ENCODE measurements at regions not wholly inside any gene's neighbourhood (a gene's known extent, or its start where the extent isn't known, plus 50 kb on each side); places are given as distances from the start of the nearest gene placed in this dataset.

DNA sequence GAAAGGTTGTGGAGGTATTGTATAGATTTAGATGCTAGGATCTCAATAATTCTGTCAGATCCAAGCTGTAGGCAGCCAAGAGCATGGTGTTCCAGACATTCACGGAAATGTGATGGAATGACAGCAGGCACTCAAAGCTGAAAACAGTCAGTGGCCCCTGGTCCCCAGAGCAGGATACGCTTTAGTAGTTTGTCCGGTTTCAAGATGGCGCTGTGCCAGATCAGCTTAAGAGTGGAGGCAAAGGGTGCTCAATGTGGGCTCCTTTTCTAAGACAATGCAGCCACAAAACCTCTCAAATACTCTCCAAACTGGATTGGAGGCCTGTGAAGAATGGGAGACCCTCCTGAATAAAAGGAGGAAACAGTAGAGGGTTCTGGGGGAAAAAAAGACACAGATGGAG lies 291.2 kb upstream of the HS3ST1 start:
- H3K9ac ChIP-seq (ENCODE audit: insufficient read length, low read depth), result no peak overlapping the region
- no peaks in the 10 kb centered on the region for H3K4me1 ChIP-seq (ENCODE audit: insufficient read depth, insufficient read length)
- no peaks in the 10 kb centered on the region for H3K36me3 ChIP-seq (ENCODE audit: insufficient read depth, insufficient read length, low read length)
- DNase-seq (ENCODE audit: low read depth, low spot score), result no peak
- H3K27me3 ChIP-seq (ENCODE audit: insufficient read depth, insufficient read length), result no peaks in the 10 kb centered on the region
- H3K9me3 ChIP-seq (ENCODE audit: insufficient read depth, low read length), result no peaks in the 10 kb centered on the region
- TF ChIP-seq YY1 (IDR thresholded peaks at IDR 0.05; ENCODE audit: insufficient read depth, insufficient read length) (no peak), SUZ12 (IDR thresholded peaks at IDR 0.05; ENCODE audit: extremely low read depth, insufficient read depth, insufficient read length) (no peak), ZNF274 (IDR thresholded peaks at IDR 0.05; ENCODE audit: low read depth, low read length) (no peak)
- no peak overlapping the region for H3K4me3 ChIP-seq (ENCODE audit: insufficient read length, low read depth)

DNA sequence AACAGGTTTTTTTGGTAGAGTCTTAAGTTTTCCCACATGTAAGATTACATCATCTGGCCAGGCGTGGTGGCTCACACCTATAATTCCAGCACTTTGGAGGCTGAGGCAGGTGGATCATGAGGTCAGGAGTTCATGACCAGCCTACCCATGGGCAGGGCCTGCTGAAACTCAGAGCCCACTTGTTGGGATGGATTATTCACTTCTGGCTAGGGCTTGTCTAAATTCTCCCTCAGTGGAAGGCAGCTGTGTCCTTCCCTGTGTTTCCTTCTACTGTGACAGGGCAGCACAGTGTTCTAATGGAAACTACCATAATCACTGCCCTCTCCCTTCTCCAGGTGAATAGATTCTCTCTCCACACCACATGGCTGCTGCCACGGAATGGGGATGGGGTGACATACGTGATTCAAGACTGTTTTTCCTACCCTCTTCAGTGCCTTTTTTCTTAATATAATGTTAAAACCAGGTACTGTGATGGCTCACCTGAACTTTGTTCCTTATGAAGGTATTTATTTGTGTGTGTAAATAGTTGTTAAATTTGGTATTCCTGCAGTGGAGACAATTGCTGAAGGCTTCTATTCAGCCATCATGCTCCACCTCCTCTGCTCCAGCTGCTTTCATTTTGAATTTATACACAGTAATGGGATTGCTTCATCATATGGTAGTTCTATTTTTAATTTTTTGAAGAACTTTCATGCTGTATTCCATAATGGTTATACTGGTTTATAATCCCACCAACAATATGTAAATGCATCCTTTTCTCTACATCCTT lies 287.2 kb upstream of the HS3ST1 start:
- TF ChIP-seq YY1 (IDR thresholded peaks at IDR 0.05; ENCODE audit: insufficient read depth, insufficient read length) (no peak), SUZ12 (IDR thresholded peaks at IDR 0.05; ENCODE audit: extremely low read depth, insufficient read depth, insufficient read length) (no peak), ZNF274 (IDR thresholded peaks at IDR 0.05; ENCODE audit: low read depth, low read length) (no peak)
- H3K4me3 ChIP-seq (ENCODE audit: insufficient read length, low read depth), result no peak overlapping the region
- DNase-seq (ENCODE audit: low read depth, low spot score), result no peak
- H3K36me3 ChIP-seq (ENCODE audit: insufficient read depth, insufficient read length, low read length), result no peaks in the 10 kb centered on the region
- no peaks in the 10 kb centered on the region for H3K9me3 ChIP-seq (ENCODE audit: insufficient read depth, low read length)
- H3K27me3 ChIP-seq (ENCODE audit: insufficient read depth, insufficient read length), result no peaks in the 10 kb centered on the region
- H3K9ac ChIP-seq (ENCODE audit: insufficient read length, low read depth), result no peak overlapping the region
- H3K4me1 ChIP-seq (ENCODE audit: insufficient read depth, insufficient read length), result no peaks in the 10 kb centered on the region

DNA sequence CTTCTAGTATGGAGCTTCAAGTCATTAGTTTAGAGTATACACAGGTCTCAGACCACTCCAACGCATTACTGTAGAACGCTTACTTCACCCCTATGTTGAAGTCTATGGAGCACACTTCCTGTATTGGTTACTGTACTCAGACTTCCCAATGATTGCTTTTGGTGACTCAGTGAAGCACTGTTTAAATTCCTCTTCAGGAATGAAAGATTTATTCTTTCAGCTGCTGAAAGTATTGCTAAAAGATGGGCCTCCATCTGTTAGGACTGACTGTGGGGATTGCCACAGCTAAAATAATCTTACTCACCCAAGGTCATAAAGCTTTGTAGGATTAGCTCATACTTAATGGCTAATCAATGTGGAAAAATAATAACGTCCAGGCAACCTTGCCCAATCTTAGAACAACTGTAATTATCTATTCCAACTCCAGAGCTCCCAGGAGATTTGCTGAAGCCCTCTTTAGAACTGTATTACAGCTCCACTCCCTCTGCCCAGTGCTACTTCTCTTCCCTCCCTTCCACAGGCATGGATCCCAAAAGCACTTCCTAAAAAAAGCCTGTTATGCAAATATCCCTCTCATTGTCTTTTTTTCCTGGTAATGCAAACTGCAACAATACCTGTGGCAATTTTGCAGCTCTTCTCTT lies 281.9 kb upstream of the HS3ST1 start:
- H3K4me3 ChIP-seq (ENCODE audit: insufficient read length, low read depth), result no peak overlapping the region
- H3K9ac ChIP-seq (ENCODE audit: insufficient read length, low read depth), result no peak overlapping the region
- TF ChIP-seq ZNF274 (IDR thresholded peaks at IDR 0.05; ENCODE audit: low read depth, low read length) (no peak), SUZ12 (IDR thresholded peaks at IDR 0.05; ENCODE audit: extremely low read depth, insufficient read depth, insufficient read length) (no peak), YY1 (IDR thresholded peaks at IDR 0.05; ENCODE audit: insufficient read depth, insufficient read length) (no peak)
- H3K36me3 ChIP-seq (ENCODE audit: insufficient read depth, insufficient read length, low read length), result no peaks in the 10 kb centered on the region
- no peak for DNase-seq (ENCODE audit: low read depth, low spot score)
- H3K4me1 ChIP-seq (ENCODE audit: insufficient read depth, insufficient read length), result no peaks in the 10 kb centered on the region
- H3K27me3 ChIP-seq (ENCODE audit: insufficient read depth, insufficient read length), result no peaks in the 10 kb centered on the region
- H3K9me3 ChIP-seq (ENCODE audit: insufficient read depth, low read length), result no peaks in the 10 kb centered on the region

DNA sequence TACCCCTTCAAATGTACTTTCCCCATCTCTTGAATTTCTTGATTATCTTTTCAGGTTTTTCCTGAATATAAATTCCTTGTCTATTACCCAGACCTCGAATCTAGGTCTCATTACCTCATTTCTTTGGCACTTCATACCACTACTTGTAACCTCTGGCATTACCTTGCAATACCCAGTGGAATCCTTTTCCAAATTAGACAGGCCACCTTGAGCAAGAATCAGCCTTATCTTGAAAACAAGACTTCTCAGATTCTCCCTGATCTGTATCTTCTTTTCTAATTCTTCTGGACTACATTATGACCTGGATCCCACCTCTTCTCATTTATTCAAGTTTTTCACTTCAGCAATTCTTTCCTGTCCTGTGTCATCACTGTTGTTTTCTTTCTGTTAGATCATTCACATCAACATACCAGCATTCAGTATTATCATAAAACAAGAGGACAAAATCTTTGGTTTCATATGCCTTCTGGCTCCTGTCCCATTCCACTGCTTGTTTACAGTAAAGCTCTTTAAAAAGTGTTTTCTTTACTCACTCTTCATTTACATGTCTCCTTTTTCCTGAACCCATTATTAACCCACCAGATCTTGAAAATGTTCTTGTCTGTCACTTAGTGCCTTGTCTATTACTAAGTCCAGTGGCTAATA lies 275.6 kb upstream of the HS3ST1 start:
- Histone ChIP-seq H3K27me3 (ENCODE audit: insufficient read depth, insufficient read length) (no peaks in the 10 kb centered on the region), H3K4me1 (ENCODE audit: insufficient read depth, insufficient read length) (no peaks in the 10 kb centered on the region), H3K9ac (ENCODE audit: insufficient read length, low read depth) (no peak overlapping the region), H3K4me3 (ENCODE audit: insufficient read length, low read depth) (no peak overlapping the region), H3K9me3 (ENCODE audit: insufficient read depth, low read length) (no peaks in the 10 kb centered on the region), H3K36me3 (ENCODE audit: insufficient read depth, insufficient read length, low read length) (no peaks in the 10 kb centered on the region)
- DNase-seq (ENCODE audit: low read depth, low spot score), result no peak
- TF ChIP-seq YY1 (IDR thresholded peaks at IDR 0.05; ENCODE audit: insufficient read depth, insufficient read length), result no peak
- TF ChIP-seq ZNF274 (IDR thresholded peaks at IDR 0.05; ENCODE audit: low read depth, low read length), result no peak
- TF ChIP-seq SUZ12 (IDR thresholded peaks at IDR 0.05; ENCODE audit: extremely low read depth, insufficient read depth, insufficient read length), result no peak

DNA sequence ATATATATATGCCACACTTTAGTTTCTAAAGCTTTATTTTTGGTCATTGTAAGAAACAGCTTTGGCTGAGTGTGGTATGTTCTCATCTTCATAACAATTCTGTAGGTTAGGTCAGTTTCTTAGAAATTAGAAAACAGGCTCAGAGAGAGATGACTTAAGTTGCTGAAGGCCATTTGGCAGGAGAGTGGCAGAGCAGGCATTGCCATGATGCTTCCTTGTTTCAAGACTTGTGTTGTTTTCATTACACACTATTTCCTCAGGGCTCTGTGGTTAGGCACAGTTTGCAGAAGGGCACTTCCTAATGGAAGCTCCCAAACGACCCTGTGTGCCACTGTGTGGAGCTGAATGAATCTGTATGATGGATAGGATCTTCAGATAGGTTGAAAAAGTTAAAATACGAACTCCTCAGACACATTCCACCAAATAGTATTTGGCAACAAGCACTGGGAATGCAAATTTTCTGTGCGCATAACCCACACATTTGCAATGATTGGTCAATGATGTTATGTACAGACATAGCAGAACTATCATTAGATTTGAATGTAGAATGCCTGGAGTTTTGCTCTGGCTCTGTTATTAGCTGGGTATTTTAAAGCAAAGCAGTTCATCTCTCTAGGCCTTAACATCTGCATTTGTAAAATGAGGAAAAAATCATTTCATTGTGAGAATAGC lies 274.3 kb upstream of the HS3ST1 start:
- H3K9me3 ChIP-seq (ENCODE audit: insufficient read depth, low read length), result no peaks in the 10 kb centered on the region
- no peak for DNase-seq (ENCODE audit: low read depth, low spot score)
- no peak overlapping the region for H3K4me3 ChIP-seq (ENCODE audit: insufficient read length, low read depth)
- H3K36me3 ChIP-seq (ENCODE audit: insufficient read depth, insufficient read length, low read length), result no peaks in the 10 kb centered on the region
- H3K4me1 ChIP-seq (ENCODE audit: insufficient read depth, insufficient read length), result no peaks in the 10 kb centered on the region
- H3K9ac ChIP-seq (ENCODE audit: insufficient read length, low read depth), result no peak overlapping the region
- TF ChIP-seq ZNF274 (IDR thresholded peaks at IDR 0.05; ENCODE audit: low read depth, low read length), result no peak
- no peak for TF ChIP-seq SUZ12 (IDR thresholded peaks at IDR 0.05; ENCODE audit: extremely low read depth, insufficient read depth, insufficient read length)
- no peak for TF ChIP-seq YY1 (IDR thresholded peaks at IDR 0.05; ENCODE audit: insufficient read depth, insufficient read length)
- no peaks in the 10 kb centered on the region for H3K27me3 ChIP-seq (ENCODE audit: insufficient read depth, insufficient read length)

DNA sequence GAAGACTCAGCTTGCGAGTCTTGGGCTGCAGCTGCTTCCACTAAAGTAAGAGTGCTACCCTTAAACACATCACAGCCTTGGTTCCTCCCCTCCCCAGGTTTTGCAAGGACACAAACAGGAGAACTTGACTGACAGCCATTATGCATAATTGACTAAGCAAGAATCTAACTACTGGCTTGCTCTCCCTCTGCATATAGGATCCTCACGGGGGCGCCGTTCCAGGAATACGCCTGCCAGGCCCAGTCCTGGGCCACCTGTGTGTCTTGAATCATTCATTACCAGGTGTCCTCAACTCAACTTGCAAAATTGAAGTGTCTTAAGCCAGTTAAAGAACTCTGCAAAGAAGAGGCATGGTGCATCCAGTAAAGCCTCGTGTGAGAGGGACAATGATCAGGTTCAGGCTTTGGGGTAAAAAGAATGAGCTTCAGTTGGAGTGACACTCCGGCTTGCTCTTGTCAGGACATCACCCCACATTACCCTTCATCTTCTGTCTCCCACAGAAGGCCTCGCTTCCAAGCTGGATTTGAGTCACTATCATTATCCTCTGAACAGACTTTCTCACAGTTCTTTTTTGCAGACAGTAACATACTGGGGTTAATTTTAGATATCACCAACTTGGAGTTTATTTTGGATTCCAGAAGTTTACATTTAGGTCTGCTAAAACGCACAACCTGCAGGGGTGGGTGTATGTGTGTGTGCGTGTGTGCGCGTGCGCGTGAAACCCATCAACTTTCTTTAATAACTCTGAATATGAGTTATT lies 273.5 kb upstream of the HS3ST1 start:
- no peak overlapping the region for H3K9ac ChIP-seq (ENCODE audit: insufficient read length, low read depth)
- H3K36me3 ChIP-seq (ENCODE audit: insufficient read depth, insufficient read length, low read length), result no peaks in the 10 kb centered on the region
- no peaks in the 10 kb centered on the region for H3K27me3 ChIP-seq (ENCODE audit: insufficient read depth, insufficient read length)
- no peak for DNase-seq (ENCODE audit: low read depth, low spot score)
- no peak overlapping the region for H3K4me3 ChIP-seq (ENCODE audit: insufficient read length, low read depth)
- TF ChIP-seq ZNF274 (IDR thresholded peaks at IDR 0.05; ENCODE audit: low read depth, low read length) (no peak), YY1 (IDR thresholded peaks at IDR 0.05; ENCODE audit: insufficient read depth, insufficient read length) (no peak), SUZ12 (IDR thresholded peaks at IDR 0.05; ENCODE audit: extremely low read depth, insufficient read depth, insufficient read length) (no peak)
- no peaks in the 10 kb centered on the region for H3K9me3 ChIP-seq (ENCODE audit: insufficient read depth, low read length)
- H3K4me1 ChIP-seq (ENCODE audit: insufficient read depth, insufficient read length), result no peaks in the 10 kb centered on the region

Data from NT2/D1 (cell line).